Superior temporal gyrus (tissue), 1 donor: ENCODE measurements at regions not wholly inside any gene's neighbourhood (a gene's known extent, or its start where the extent isn't known, plus 50 kb on each side); places are given as distances from the start of the nearest gene placed in this dataset.
"Not testable (repeated sequence)": the region's sequence is repeated elsewhere in the genome, so short reads cannot be mapped to it uniquely, and the experiment has no call there.

ENCODE experiments used
- DNase-seq: peaks from one replicate; pipeline ENCODE4 v3.0.0-alpha.2; 2016; ENCODE audit errors: extremely low spot score

DNA sequence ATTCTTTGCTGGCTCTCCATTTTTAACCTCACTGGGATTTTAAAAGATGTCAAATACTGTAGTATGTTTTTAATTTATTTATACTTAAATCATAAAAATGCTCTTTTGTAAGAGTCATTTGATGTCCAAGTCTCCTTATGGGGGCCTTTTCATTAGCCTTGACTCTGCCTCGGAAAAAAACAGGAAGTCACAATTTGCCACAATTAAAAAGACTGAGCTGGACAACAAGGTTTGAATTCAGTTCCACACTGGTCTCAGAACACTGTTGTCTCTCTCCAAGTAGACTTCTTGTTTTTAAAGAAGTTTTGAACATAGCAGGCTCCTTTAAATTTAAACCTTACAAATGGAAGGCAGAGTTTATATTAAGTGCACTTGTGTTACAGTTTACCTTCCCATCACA lies 444.2 kb downstream of the ACTL7B start:
- no peak for DNase-seq

- DNase-seq, result peak; percentile 24
Measured at GRCh38 chr9:108410161-108410560, 445.6 kb downstream of the ACTL7B start.

GRCh38 chr9:108400297-108400696 lies 455.5 kb downstream of the ACTL7B start:
- no peak for DNase-seq

DNA sequence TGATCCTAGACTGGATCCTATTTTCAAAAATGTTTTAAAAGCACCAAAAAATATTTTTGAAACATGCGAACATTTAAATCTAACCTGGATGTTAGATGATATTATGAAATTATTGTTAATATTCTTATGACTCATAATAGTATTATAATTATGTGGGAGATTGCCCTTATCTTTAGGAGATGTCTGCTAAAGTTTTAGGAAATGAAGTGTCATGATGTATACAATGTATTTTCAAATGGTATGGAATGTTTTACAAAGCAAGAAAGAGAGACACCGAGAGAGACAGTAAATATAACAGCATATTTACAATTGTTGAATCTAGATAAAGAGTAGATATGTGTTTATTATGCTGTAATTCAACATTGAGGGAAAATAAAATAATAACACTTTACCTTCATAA lies 455.9 kb downstream of the ACTL7B start:
- DNase-seq, result no peak

- no peak for DNase-seq
Measured at GRCh38 chr9:108397286-108397685, 458.5 kb downstream of the ACTL7B start.

DNA sequence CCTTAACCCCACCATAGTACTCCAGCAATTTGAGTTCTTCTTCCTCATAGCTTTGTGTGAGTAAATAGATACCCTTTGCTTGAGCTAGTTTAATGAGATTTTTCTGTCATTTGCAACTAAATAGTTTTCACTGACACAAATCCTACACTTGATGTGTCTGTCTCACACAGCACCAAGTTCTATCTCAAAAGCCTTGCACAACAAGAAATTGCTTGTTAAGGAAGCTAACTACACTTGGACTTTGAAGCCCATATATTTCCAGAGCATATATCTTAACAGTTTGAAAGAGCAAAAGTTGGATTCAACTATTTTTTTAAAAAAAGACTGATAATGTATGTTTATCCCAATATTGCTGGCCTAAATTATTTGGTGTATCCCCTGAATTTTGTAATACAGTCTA lies 459.2 kb downstream of the ACTL7B start:
- no peak for DNase-seq

DNA sequence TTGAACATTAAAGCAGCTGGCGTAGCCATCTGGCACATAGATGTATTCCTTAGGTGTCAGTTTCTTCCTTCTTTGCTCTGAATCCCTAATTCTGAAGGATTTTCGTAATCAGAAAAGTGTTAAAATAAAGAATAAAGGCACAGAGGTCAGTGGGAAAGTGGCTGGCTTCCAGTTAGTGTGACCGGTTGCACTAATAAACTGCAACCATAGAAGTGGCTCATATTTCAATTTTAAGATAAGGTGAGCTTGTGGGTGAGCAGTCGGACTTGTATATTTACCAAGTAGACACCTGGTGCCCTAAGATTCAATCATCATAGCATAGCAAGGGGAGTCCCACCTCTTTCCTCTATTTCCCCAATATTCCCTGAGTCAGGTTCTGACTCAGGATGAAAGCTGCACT lies 459.6 kb downstream of the ACTL7B start:
- no peak for DNase-seq

DNA sequence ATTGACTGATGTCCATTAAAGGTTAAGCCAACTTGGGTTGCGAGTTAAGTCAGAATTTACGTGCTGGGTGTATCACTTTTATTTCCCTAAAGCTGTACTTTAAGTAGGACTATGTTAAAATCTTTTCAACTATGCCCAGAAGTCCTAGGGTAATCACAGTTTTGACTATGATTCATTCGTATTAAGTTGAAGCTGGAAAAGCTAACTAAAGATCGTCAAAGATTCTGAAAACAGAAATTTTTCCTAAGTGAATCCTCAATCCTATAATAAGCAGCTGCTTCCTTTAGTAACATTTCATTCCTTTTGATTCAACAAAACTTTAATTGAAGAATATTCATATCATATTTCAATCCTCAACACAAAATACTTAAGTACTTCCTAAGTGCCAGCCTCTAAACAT lies 460.4 kb downstream of the ACTL7B start:
- DNase-seq, result no peak

DNA sequence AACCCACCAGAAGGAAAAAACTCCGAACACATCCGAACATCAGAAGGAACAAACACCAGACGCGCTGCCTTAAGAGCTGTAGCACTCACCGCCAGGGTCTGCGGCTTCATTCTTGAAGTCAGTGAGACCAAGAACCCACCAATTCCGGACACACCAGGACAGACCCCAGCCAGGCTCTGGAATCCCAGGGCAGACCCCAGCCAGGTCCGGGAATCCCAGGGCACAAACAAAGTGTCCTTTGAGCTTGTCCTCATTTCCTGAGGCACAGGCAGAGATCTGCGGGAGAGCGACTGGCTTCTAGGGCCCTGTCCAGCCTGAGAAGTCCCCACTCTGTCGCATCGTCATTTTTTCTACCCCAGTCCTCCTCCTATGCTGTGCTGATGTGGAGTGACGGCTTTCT lies 461.1 kb downstream of the ACTL7B start:
- no peak for DNase-seq

GRCh38 chr9:108393481-108394001 lies 462.2 kb downstream of the ACTL7B start:
- DNase-seq, result not testable (repeated sequence)

DNA sequence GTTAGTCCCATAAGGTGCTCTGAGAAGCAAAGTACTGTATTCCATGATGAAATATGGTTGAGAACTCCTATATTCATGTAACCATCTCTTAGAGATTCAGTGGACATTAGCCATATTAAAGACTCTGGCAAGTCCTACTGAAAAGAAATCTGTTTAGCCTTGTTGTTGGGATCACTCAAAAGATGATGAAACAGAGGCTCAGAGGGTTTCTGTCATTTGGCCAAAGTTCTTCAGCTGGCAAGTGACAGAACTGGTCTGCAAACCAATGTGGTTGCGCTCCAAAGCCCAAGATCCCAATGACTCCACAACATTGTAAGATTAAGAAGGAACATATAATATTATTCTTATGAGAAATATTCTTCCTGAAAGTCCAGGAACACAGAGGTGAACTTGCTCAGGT lies 462.9 kb downstream of the ACTL7B start:
- DNase-seq, result no peak

- no peak for DNase-seq
Measured at GRCh38 chr9:108389056-108389455, 466.7 kb downstream of the ACTL7B start.

GRCh38 chr9:108386859-108387384 lies 468.9 kb downstream of the ACTL7B start:
- DNase-seq, result no peak

DNA sequence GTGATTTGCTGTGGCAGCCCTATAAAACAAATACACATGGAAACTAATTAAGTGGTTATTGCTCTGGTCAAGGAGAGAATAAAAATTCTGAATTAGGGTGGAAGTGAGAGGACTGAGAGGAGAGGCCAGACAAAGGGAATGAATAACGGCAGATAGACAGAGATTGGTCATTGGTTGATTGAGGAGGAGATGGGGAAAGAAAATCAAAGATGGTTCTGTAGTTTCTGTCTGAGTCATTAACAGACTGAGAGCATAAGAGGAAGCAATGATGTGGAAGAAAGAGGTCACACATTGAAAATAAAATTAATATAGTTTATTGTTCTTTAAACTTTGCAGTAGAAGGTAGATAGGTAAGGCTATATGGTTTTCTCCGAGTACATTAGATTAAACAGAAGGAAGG lies 469.8 kb downstream of the ACTL7B start:
- no peak for DNase-seq

- no peak for DNase-seq
Measured at GRCh38 chr9:108383796-108384195, 472.0 kb downstream of the ACTL7B start.

- no peak for DNase-seq
Measured at GRCh38 chr9:108382310-108382709, 473.5 kb downstream of the ACTL7B start.

DNA sequence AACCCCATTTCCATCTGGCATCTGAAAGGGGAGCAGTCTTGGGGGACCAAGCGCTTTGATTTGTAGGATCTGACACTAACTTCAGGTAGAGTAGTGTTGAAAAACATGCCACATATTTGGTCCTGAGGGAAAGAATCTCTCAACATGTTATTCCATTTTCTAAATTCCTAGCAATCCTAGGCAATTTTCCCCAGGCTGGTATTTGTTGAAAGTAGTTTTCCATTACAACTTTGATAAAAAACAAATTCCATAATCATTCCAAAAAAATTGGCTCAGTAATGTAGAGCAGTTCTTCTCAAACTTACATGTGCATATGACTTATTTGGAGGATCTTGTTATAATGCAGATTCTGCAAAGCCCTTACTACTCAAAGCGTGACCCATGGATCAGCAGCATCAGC lies 477.9 kb downstream of the ACTL7B start:
- DNase-seq, result no peak

DNA sequence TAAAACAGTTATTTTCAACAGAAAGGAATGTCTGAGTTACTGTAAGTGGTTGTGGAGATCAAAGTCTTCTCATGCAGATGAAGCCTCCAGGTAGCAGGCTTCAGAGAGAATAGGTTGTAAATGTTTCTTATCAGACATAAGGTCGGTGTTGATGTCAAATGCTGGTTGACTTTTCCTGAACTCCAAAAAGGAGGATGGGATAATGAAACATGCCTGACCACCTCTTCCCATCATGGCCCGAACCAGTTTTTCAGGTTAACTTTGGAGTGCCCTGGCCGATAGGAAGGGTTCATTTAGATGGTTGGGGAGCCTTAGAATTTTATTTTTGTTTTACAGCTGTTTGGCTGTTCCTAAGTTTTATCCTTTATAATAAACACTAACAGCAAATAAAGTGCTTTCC lies 478.4 kb downstream of the ACTL7B start:
- no peak for DNase-seq

- no peak for DNase-seq
Measured at GRCh38 chr9:108376140-108376539, 479.6 kb downstream of the ACTL7B start.

DNA sequence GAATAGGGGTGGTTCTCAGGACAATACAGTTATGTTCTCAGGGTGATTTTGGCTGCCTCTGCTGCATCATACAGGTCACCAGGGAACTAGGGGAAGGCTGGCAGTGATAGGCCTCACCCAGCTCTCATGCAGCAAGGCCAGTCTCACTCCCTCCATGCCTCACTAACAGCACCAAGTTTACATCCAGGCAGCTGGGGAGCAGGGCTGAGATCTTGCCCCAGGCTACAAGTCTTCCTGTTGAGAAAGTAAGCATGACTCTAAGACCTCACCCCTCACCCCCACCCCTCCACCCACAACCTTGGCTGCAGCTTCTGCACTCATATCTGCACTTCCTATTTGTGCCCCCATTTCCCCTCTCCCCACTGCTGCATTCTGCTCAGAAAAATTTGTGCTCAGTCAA lies 481.2 kb downstream of the ACTL7B start:
- no peak for DNase-seq

GRCh38 chr9:108367188-108367587 lies 488.6 kb downstream of the ACTL7B start:
- DNase-seq, result no peak

GRCh38 chr9:108363311-108363710 lies 492.5 kb downstream of the ACTL7B start:
- no peak for DNase-seq

DNA sequence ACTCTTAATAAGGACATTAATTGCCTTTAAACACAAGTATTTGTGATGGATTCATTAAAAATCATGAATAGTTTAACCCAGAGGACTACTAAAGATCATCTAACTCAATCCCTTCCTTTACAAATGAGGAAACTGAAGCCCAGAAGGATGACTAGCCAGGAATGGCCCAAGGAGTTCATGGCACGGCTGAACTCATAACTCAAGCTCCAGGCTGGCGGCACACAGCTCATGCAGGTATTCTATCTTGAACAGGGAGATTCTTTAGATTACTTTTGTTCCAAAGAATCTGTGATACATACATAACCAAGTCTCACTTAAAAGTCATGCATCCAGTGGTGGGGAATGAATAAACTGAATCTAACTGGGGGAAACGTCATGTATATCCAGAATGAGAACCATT lies 495.5 kb downstream of the ACTL7B start:
- no peak for DNase-seq

GRCh38 chr9:108356806-108357205 lies 499.0 kb downstream of the ACTL7B start:
- no peak for DNase-seq
